ENCODE measurements at regions not wholly inside any gene's neighbourhood (a gene's known extent, or its start where the extent isn't known, plus 50 kb on each side); places are given as distances from the start of the nearest gene placed in this dataset.

GRCh38 chr4:85243857-85244256, 231.1 kb upstream of the ARHGAP24 start:
- Histone ChIP-seq H3K27me3 (ENCODE audit: insufficient read depth, low read length) (peaks cover 28% of the 10 kb centered on the region), H3K27ac (ENCODE audit: low read depth, low read length) (no peak overlapping the region), H3K4me3 (ENCODE audit: low read depth, low read length) (no peak overlapping the region), H3K4me1 (ENCODE audit: control insufficient read depth, insufficient read depth, low read length, unreplicated experiment) (no peaks in the 10 kb centered on the region), H3K79me2 (ENCODE audit: control insufficient read depth, insufficient read depth, low read length, unreplicated experiment) (no peaks in the 10 kb centered on the region), H3K36me3 (ENCODE audit: insufficient read depth, low read length) (no peaks in the 10 kb centered on the region), H2AFZ (ENCODE audit: low read length, unreplicated experiment) (no peak overlapping the region)

GRCh38 chr4:85244638-85245037, 230.3 kb upstream of the ARHGAP24 start:
- H3K27me3 ChIP-seq (ENCODE audit: insufficient read depth, low read length) = peaks cover 28% of the 10 kb centered on the region

GRCh38 chr4:85246055-85246454, 228.9 kb upstream of the ARHGAP24 start:
- Histone ChIP-seq H3K4me1 (ENCODE audit: control insufficient read depth, insufficient read depth, low read length, unreplicated experiment) (no peaks in the 10 kb centered on the region), H3K27me3 (ENCODE audit: insufficient read depth, low read length) (peaks cover 24% of the 10 kb centered on the region), H3K27ac (ENCODE audit: low read depth, low read length) (no peak overlapping the region), H3K36me3 (ENCODE audit: insufficient read depth, low read length) (no peaks in the 10 kb centered on the region), H3K4me3 (ENCODE audit: low read depth, low read length) (no peak overlapping the region), H2AFZ (ENCODE audit: low read length, unreplicated experiment) (no peak overlapping the region), H3K79me2 (ENCODE audit: control insufficient read depth, insufficient read depth, low read length, unreplicated experiment) (no peaks in the 10 kb centered on the region)

More at GRCh38 chr4:85244638-85245037, 230.3 kb upstream of the ARHGAP24 start:
- Histone ChIP-seq H2AFZ (ENCODE audit: low read length, unreplicated experiment) (no peak overlapping the region), H3K4me1 (ENCODE audit: control insufficient read depth, insufficient read depth, low read length, unreplicated experiment) (no peaks in the 10 kb centered on the region), H3K4me3 (ENCODE audit: low read depth, low read length) (no peak overlapping the region), H3K79me2 (ENCODE audit: control insufficient read depth, insufficient read depth, low read length, unreplicated experiment) (no peaks in the 10 kb centered on the region), H3K36me3 (ENCODE audit: insufficient read depth, low read length) (no peaks in the 10 kb centered on the region), H3K27ac (ENCODE audit: low read depth, low read length) (no peak overlapping the region)

GRCh38 chr4:85250852-85251251, 224.1 kb upstream of the ARHGAP24 start:
- H3K4me1 ChIP-seq (ENCODE audit: control insufficient read depth, insufficient read depth, low read length, unreplicated experiment) = no peaks in the 10 kb centered on the region
- H2AFZ ChIP-seq (ENCODE audit: low read length, unreplicated experiment) = no peak overlapping the region
- no peak overlapping the region for H3K4me3 ChIP-seq (ENCODE audit: low read depth, low read length)
- H3K79me2 ChIP-seq (ENCODE audit: control insufficient read depth, insufficient read depth, low read length, unreplicated experiment) = no peaks in the 10 kb centered on the region
- H3K36me3 ChIP-seq (ENCODE audit: insufficient read depth, low read length) = no peaks in the 10 kb centered on the region
- peaks cover 5% of the 10 kb centered on the region; the same call in 1 of the 2 replicates for H3K27me3 ChIP-seq (ENCODE audit: insufficient read depth, low read length)
- H3K27ac ChIP-seq (ENCODE audit: low read depth, low read length) = no peak overlapping the region

- no peak overlapping the region for H3K27ac ChIP-seq (ENCODE audit: low read depth, low read length)
- H3K79me2 ChIP-seq (ENCODE audit: control insufficient read depth, insufficient read depth, low read length, unreplicated experiment) = no peaks in the 10 kb centered on the region
- H3K4me3 ChIP-seq (ENCODE audit: low read depth, low read length) = no peak overlapping the region
- H2AFZ ChIP-seq (ENCODE audit: low read length, unreplicated experiment) = no peak overlapping the region
- H3K27me3 ChIP-seq (ENCODE audit: insufficient read depth, low read length) = peaks cover 26% of the 10 kb centered on the region
- H3K36me3 ChIP-seq (ENCODE audit: insufficient read depth, low read length) = no peaks in the 10 kb centered on the region
- H3K4me1 ChIP-seq (ENCODE audit: control insufficient read depth, insufficient read depth, low read length, unreplicated experiment) = no peaks in the 10 kb centered on the region
Measured at GRCh38 chr4:85257817-85258370, 217.1 kb upstream of the ARHGAP24 start.

- H3K79me2 ChIP-seq (ENCODE audit: control insufficient read depth, insufficient read depth, low read length, unreplicated experiment) = no peaks in the 10 kb centered on the region
- H3K4me3 ChIP-seq (ENCODE audit: low read depth, low read length) = no peak overlapping the region
- H3K27me3 ChIP-seq (ENCODE audit: insufficient read depth, low read length) = peaks cover 34% of the 10 kb centered on the region
- H3K36me3 ChIP-seq (ENCODE audit: insufficient read depth, low read length) = no peaks in the 10 kb centered on the region
- H2AFZ ChIP-seq (ENCODE audit: low read length, unreplicated experiment) = no peak overlapping the region
- H3K27ac ChIP-seq (ENCODE audit: low read depth, low read length) = no peak overlapping the region
- H3K4me1 ChIP-seq (ENCODE audit: control insufficient read depth, insufficient read depth, low read length, unreplicated experiment) = no peaks in the 10 kb centered on the region
Measured at GRCh38 chr4:85260064-85260463, 214.9 kb upstream of the ARHGAP24 start.

GRCh38 chr4:85265234-85265633, 209.7 kb upstream of the ARHGAP24 start:
- no peak overlapping the region for H2AFZ ChIP-seq (ENCODE audit: low read length, unreplicated experiment)
- no peaks in the 10 kb centered on the region for H3K79me2 ChIP-seq (ENCODE audit: control insufficient read depth, insufficient read depth, low read length, unreplicated experiment)
- H3K27me3 ChIP-seq (ENCODE audit: insufficient read depth, low read length) = peaks cover 16% of the 10 kb centered on the region
- no peaks in the 10 kb centered on the region for H3K4me1 ChIP-seq (ENCODE audit: control insufficient read depth, insufficient read depth, low read length, unreplicated experiment)
- H3K27ac ChIP-seq (ENCODE audit: low read depth, low read length) = no peak overlapping the region
- H3K36me3 ChIP-seq (ENCODE audit: insufficient read depth, low read length) = no peaks in the 10 kb centered on the region
- no peak overlapping the region for H3K4me3 ChIP-seq (ENCODE audit: low read depth, low read length)

GRCh38 chr4:85268188-85268587, 206.8 kb upstream of the ARHGAP24 start:
- Histone ChIP-seq H3K4me1 (ENCODE audit: control insufficient read depth, insufficient read depth, low read length, unreplicated experiment) (no peaks in the 10 kb centered on the region), H3K27me3 (ENCODE audit: insufficient read depth, low read length) (peaks cover 6% of the 10 kb centered on the region; the same call in 1 of the 2 replicates), H3K4me3 (ENCODE audit: low read depth, low read length) (no peak overlapping the region), H2AFZ (ENCODE audit: low read length, unreplicated experiment) (no peak overlapping the region), H3K79me2 (ENCODE audit: control insufficient read depth, insufficient read depth, low read length, unreplicated experiment) (no peaks in the 10 kb centered on the region), H3K36me3 (ENCODE audit: insufficient read depth, low read length) (no peaks in the 10 kb centered on the region), H3K27ac (ENCODE audit: low read depth, low read length) (no peak overlapping the region)

- H3K4me1 ChIP-seq (ENCODE audit: control insufficient read depth, insufficient read depth, low read length, unreplicated experiment) = no peaks in the 10 kb centered on the region
- H3K4me3 ChIP-seq (ENCODE audit: low read depth, low read length) = no peak overlapping the region
- H3K36me3 ChIP-seq (ENCODE audit: insufficient read depth, low read length) = no peaks in the 10 kb centered on the region
- no peaks in the 10 kb centered on the region for H3K79me2 ChIP-seq (ENCODE audit: control insufficient read depth, insufficient read depth, low read length, unreplicated experiment)
- no peak overlapping the region for H3K27ac ChIP-seq (ENCODE audit: low read depth, low read length)
- H2AFZ ChIP-seq (ENCODE audit: low read length, unreplicated experiment) = no peak overlapping the region
- no peaks in the 10 kb centered on the region for H3K27me3 ChIP-seq (ENCODE audit: insufficient read depth, low read length)
Measured at GRCh38 chr4:85268961-85269360, 206.0 kb upstream of the ARHGAP24 start.

- no peaks in the 10 kb centered on the region for H3K36me3 ChIP-seq (ENCODE audit: insufficient read depth, low read length)
- no peaks in the 10 kb centered on the region for H3K4me1 ChIP-seq (ENCODE audit: control insufficient read depth, insufficient read depth, low read length, unreplicated experiment)
- no peak overlapping the region for H3K27ac ChIP-seq (ENCODE audit: low read depth, low read length)
- no peaks in the 10 kb centered on the region for H3K79me2 ChIP-seq (ENCODE audit: control insufficient read depth, insufficient read depth, low read length, unreplicated experiment)
- no peak overlapping the region for H2AFZ ChIP-seq (ENCODE audit: low read length, unreplicated experiment)
- no peaks in the 10 kb centered on the region for H3K27me3 ChIP-seq (ENCODE audit: insufficient read depth, low read length)
- no peak overlapping the region for H3K4me3 ChIP-seq (ENCODE audit: low read depth, low read length)
Measured at GRCh38 chr4:85274955-85275354, 200.0 kb upstream of the ARHGAP24 start.

- Histone ChIP-seq H3K4me3 (ENCODE audit: low read depth, low read length) (no peak overlapping the region), H3K79me2 (ENCODE audit: control insufficient read depth, insufficient read depth, low read length, unreplicated experiment) (no peaks in the 10 kb centered on the region), H3K4me1 (ENCODE audit: control insufficient read depth, insufficient read depth, low read length, unreplicated experiment) (no peaks in the 10 kb centered on the region), H2AFZ (ENCODE audit: low read length, unreplicated experiment) (no peak overlapping the region), H3K27me3 (ENCODE audit: insufficient read depth, low read length) (no peaks in the 10 kb centered on the region), H3K27ac (ENCODE audit: low read depth, low read length) (no peak overlapping the region), H3K36me3 (ENCODE audit: insufficient read depth, low read length) (no peaks in the 10 kb centered on the region)
Measured at GRCh38 chr4:85280963-85281362, 194.0 kb upstream of the ARHGAP24 start.
